Astrocyte of the cerebellum (primary cell): ENCODE measurements at regions not wholly inside any gene's neighbourhood (a gene's known extent, or its start where the extent isn't known, plus 50 kb on each side); places are given as distances from the start of the nearest gene placed in this dataset.

Experiments used
- DNase-seq: peaks from one replicate; pipeline ENCODE4 v3.0.0-alpha.2; 2011; ENCODE audit warnings: low read depth
- H3K4me3 ChIP-seq: 2 replicates; pipeline ENCODE4 v1.5.1; 2011; ENCODE audit warnings: mild to moderate bottlenecking, low read depth, low read length, moderate library complexity
- in situ Hi-C: cut with HindIII; loops from 2 replicates; pipeline ENCODE4 v1.10.0; 2017; ENCODE audit warnings: low sequenced_read_pairs
- TF ChIP-seq, protein P1 (sequence below): IDR thresholded peaks from 2 replicates; pipeline ENCODE4 v1.5.1; 2012; ENCODE audit warnings: low read length, low read depth, moderate library complexity, mild to moderate bottlenecking; ENCODE audit errors: missing control alignments

DNA sequence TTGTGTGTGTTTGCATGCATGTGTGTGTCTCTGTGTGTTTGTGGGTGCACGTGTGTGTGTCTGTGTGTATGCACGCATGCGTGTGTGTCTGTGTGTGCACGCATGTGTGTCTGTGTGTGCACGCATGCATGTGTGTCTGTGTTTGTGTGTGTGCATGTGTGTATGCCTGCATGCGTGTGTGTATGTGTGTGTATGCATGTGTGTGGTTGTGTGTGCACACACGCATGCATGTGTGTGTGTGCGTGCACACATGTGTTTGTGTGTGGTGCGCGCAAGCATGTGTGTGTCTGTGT is 239.9 kb upstream of the TNRC6C start:
- in situ Hi-C loops = loop anchor here (5.0 kb wide), 1 partner anchor 66 kb away; no protein-coding TSS in a partner anchor
- DNase-seq = no peak
- H3K4me3 ChIP-seq = no peak overlapping the region
- TF ChIP-seq, protein P1, sequence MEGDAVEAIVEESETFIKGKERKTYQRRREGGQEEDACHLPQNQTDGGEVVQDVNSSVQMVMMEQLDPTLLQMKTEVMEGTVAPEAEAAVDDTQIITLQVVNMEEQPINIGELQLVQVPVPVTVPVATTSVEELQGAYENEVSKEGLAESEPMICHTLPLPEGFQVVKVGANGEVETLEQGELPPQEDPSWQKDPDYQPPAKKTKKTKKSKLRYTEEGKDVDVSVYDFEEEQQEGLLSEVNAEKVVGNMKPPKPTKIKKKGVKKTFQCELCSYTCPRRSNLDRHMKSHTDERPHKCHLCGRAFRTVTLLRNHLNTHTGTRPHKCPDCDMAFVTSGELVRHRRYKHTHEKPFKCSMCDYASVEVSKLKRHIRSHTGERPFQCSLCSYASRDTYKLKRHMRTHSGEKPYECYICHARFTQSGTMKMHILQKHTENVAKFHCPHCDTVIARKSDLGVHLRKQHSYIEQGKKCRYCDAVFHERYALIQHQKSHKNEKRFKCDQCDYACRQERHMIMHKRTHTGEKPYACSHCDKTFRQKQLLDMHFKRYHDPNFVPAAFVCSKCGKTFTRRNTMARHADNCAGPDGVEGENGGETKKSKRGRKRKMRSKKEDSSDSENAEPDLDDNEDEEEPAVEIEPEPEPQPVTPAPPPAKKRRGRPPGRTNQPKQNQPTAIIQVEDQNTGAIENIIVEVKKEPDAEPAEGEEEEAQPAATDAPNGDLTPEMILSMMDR = no peak

DNA sequence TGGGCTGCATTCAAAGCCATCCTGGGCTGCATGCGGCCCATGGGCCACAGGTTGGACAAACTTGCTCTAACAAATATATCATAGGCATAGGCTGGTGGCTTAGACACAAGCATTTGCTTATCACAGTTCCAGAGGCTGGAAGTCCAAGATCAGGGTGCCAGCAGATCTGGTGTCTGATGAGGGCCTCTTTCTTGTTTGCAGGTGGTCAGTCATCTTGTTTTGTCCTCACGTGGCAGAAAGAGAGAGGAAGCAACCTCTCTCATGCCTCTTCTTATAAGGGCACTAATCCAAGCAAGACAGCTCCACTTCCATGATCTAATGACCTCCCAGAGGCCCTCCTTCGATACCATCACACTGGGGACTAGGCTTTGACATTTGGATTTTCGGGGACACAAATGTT is 238.7 kb upstream of the TNRC6C start:
- in situ Hi-C loops = loop anchor here (5.0 kb wide), 1 partner anchor 68 kb away; no protein-coding TSS in a partner anchor
- no peak for DNase-seq
- TF ChIP-seq, protein P1 = no peak
- H3K4me3 ChIP-seq = no peak overlapping the region

DNA sequence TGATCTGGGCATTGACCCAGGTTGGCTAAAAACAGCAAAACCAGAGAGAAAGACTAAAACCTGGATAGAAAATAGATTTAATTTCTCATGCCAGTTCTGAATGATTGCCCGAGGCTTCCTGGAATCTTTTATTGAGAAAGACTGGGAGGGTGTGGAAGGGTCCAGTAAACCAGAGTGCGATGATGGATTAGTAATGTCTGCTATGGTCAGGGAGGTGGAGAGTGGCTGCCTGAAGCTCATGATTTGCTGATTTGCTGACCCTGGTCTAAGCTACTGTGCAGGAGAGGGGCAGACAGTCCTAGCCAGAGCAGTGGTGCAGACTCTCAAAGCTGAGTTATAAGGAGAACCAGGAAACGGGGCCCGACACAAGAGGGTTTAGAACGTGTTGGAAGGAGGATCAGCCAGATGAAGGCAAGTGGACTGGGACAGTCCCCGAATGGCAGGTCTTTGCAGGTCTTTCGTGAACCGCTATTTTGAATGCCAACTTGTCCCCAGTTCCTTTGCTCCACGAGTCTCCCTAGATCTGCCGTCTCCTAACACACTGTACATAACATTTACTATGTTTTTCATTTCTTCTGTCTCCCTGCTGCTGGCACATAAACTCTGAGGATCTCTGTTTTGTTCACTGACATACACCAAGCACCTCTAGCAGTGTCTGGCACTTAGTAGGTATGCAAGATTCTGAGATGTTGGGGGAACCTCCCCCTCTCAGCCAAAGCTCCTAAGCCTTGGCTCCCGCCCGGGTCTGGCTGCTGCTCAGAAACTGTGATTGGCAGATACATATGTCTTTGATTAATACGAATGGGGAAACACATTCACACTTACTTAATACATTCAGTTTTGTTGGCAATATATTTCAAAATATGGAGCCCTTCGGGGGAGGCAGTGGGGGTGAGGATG is 237.3 kb upstream of the TNRC6C start:
- no peak for DNase-seq
- in situ Hi-C loops = no loop called here
- TF ChIP-seq, protein P1 = no peak
- no peak overlapping the region for H3K4me3 ChIP-seq

DNA sequence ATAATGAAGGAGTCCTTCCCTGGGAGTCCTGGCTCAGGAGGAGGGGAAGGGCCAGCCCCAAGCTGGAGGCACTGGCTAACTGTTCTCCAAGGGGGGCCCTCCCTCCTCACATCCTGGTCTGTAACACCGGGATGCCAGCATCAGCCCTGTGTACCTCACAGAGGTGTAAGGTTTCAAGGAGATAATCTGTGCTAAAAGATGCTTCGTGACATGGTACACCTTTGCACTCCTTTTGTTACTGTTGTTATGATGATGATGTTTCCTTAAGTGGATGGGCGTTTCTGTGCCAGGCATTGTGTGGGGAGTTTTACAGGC is 236.7 kb upstream of the TNRC6C start:
- no peak for DNase-seq
- in situ Hi-C loops = no loop called here
- TF ChIP-seq, protein P1 = no peak
- no peak overlapping the region for H3K4me3 ChIP-seq

DNA sequence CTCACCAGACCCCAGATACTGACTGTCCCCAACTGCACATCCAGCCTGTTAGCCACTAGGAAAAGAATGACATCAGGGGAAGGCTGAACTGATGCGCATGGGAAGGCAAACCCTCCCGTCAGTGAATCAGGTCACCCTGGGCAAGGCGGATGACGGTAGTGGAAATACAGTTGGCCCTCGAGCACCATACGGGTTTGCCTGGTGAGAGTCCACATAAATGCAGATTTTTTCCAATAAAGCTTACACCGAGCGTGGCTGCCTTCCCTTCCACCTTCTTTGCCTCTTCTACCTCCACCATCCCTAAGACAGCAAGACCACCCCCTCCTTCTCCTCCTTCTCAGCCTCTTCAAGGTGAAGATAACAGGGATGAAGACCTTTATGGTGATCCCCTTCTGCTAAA is 236.1 kb upstream of the TNRC6C start:
- H3K4me3 ChIP-seq = no peak overlapping the region

DNA sequence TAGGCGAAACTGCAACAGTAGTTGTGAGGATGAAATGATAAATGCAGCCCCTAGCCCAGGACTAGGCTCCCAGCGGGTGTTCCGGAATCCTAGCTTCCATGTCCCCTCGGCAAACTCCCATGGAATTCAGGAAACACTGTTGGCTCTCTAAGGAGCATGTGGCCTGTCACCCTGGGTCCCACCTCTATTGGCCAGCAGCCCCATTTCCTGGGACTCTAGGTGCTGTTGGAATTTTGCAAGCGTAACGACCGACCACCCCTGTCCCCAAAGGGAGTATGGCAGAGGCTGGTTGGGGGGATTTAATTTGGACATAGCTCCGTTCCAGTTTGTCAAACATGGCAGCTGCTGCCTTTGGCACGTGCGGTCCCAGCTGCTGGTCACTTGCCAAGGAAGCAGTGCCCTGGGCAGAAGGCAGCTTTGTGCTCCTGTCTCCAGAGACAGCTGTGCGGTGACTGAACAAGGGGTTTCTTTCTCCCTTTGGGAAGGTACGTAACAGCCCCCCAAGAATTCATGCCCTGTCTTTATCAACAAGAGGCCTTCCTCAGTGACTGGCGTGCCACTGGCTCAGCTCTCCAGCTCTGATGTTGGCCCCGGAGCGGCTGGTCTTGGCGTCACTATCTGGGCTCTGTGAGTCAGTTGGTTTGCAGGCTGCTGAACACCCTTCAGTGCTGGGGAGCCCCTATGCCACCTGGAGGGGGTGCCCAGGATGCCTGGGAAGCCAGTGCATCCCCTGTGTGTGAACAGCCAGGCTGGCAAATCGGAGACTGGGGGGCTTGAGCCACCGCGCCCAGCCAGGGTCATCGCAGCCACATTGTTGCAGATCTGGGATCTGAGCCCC is 235.2 kb upstream of the TNRC6C start:
- DNase-seq = no peak
- in situ Hi-C loops = no loop called here
- no peak overlapping the region for H3K4me3 ChIP-seq
- TF ChIP-seq, protein P1 = no peak

More for the DNA sequence above, 236.1 kb upstream of the TNRC6C start:
- in situ Hi-C loops = no loop called here
- TF ChIP-seq, protein P1 = no peak
- DNase-seq = no peak
